Suprapubic skin (tissue), 4 donors: ENCODE measurements at regions not wholly inside any gene's neighbourhood (a gene's known extent, or its start where the extent isn't known, plus 50 kb on each side); places are given as distances from the start of the nearest gene placed in this dataset.

ENCODE experiments used
- DNase-seq, 2 donors: peaks; one replicate each; pipeline ENCODE4 v3.0.0-alpha.2; 2019; ENCODE audit warnings: low spot score in 2 of 2
- H3K27ac ChIP-seq: fragments of 200-600 bp; sonication (generic); one replicate; pipeline ENCODE4 v1.5.1; 2019
- H3K27me3 ChIP-seq: fragments of 200-600 bp; sonication (generic); one replicate; pipeline ENCODE4 v1.5.1; 2019
- H3K36me3 ChIP-seq: fragments of 200-600 bp; sonication (generic); one replicate; pipeline ENCODE4 v1.5.1; 2019
- H3K4me1 ChIP-seq: fragments of 200-600 bp; sonication (generic); one replicate; pipeline ENCODE4 v1.5.1; 2019
- H3K4me3 ChIP-seq: fragments of 200-600 bp; sonication (generic); one replicate; pipeline ENCODE4 v1.5.1; 2019; ENCODE audit warnings: mild to moderate bottlenecking
- H3K9me3 ChIP-seq: fragments of 200-600 bp; sonication (generic); one replicate; pipeline ENCODE4 v1.5.1; 2019
- CTCF ChIP-seq, 2 donors: fragments of 200-600 bp in 1 of 2; fragments of 450-650 bp in 1 of 2; sonication (generic) in 1 of 2; IDR thresholded peaks; one replicate each; pipeline ENCODE4 v1.5.1; 2016 to 2019; ENCODE audit warnings: antibody characterized with exemption in 2 of 2, mild to moderate bottlenecking in 1 of 2, moderate library complexity in 1 of 2
- EP300 ChIP-seq: sonication (generic); formaldehyde crosslinking; IDR thresholded peaks from one replicate; pipeline ENCODE4 v1.6.1; 2017; ENCODE audit warnings: antibody characterized with exemption
- POLR2A ChIP-seq, 2 donors: fragments of 450-650 bp; IDR thresholded peaks; one replicate each; pipeline ENCODE4 v1.6.1; 2017; ENCODE audit warnings: antibody characterized with exemption in 2 of 2, mild to moderate bottlenecking in 2 of 2, moderate library complexity in 2 of 2
- POLR2AphosphoS5 ChIP-seq, 3 donors: sonication (generic); formaldehyde crosslinking; IDR thresholded peaks; one replicate each; pipeline ENCODE4 v1.6.1; 2017; ENCODE audit warnings: antibody characterized with exemption in 3 of 3
- WGBS: methylation state at CpG from one replicate; pipeline ENCODE4 v1.1.5; 2018; 5-methylcytosine and 5-hydroxymethylcytosine counted together

- H3K36me3 ChIP-seq, result no peaks in the 10 kb centered on the region
- no peaks in the 10 kb centered on the region for H3K9me3 ChIP-seq
- no peak overlapping the region for H3K27ac ChIP-seq
- WGBS, result 54% methylated on average over 2 of the region's 2 CpGs
- DNase-seq, result no peak
- TF ChIP-seq POLR2A (IDR thresholded peaks at IDR 0.05), result no peak
- no peak for TF ChIP-seq EP300
- TF ChIP-seq POLR2AphosphoS5 (IDR thresholded peaks at IDR 0.05), result no peak
- TF ChIP-seq CTCF (IDR thresholded peaks at IDR 0.05), result no peak
- no peak overlapping the region for H3K4me3 ChIP-seq
- H3K4me1 ChIP-seq, result no peaks in the 10 kb centered on the region
- no peaks in the 10 kb centered on the region for H3K27me3 ChIP-seq
These were observed 183.2 kb upstream of the MYLIP start for GRCh38 chr6:15945593-15946159.

GRCh38 chr6:15943423-15943822 lies 185.5 kb upstream of the MYLIP start:
- H3K27me3 ChIP-seq, result no peaks in the 10 kb centered on the region
- no peak for DNase-seq
- TF ChIP-seq CTCF (IDR thresholded peaks at IDR 0.05) (no peak), EP300 (no peak), POLR2A (IDR thresholded peaks at IDR 0.05) (no peak), POLR2AphosphoS5 (IDR thresholded peaks at IDR 0.05) (no peak)
- no peaks in the 10 kb centered on the region for H3K9me3 ChIP-seq
- H3K27ac ChIP-seq, result no peak overlapping the region
- no peaks in the 10 kb centered on the region for H3K4me1 ChIP-seq
- no peak overlapping the region for H3K4me3 ChIP-seq
- H3K36me3 ChIP-seq, result no peaks in the 10 kb centered on the region
- 70% methylated on average over 3 of the region's 4 CpGs for WGBS

- H3K4me1 ChIP-seq, result no peaks in the 10 kb centered on the region
- H3K36me3 ChIP-seq, result no peaks in the 10 kb centered on the region
- no peak overlapping the region for H3K27ac ChIP-seq
- TF ChIP-seq CTCF (IDR thresholded peaks at IDR 0.05), result no peak
- TF ChIP-seq EP300, result no peak
- TF ChIP-seq POLR2AphosphoS5 (IDR thresholded peaks at IDR 0.05), result no peak
- no peak for TF ChIP-seq POLR2A (IDR thresholded peaks at IDR 0.05)
- 96% methylated on average over 2 of the region's 2 CpGs for WGBS
- peaks cover 4% of the 10 kb centered on the region for H3K9me3 ChIP-seq
- no peak overlapping the region for H3K4me3 ChIP-seq
- H3K27me3 ChIP-seq, result no peaks in the 10 kb centered on the region
- no peak for DNase-seq
These were observed 187.7 kb upstream of the MYLIP start for GRCh38 chr6:15941168-15941567.

- Histone ChIP-seq H3K27ac (no peak overlapping the region), H3K4me3 (no peak overlapping the region), H3K36me3 (no peaks in the 10 kb centered on the region), H3K4me1 (no peaks in the 10 kb centered on the region), H3K9me3 (peaks cover 4% of the 10 kb centered on the region), H3K27me3 (no peaks in the 10 kb centered on the region)
- no peak for DNase-seq
- TF ChIP-seq EP300 (no peak), POLR2A (IDR thresholded peaks at IDR 0.05) (no peak), CTCF (IDR thresholded peaks at IDR 0.05) (no peak), POLR2AphosphoS5 (IDR thresholded peaks at IDR 0.05) (no peak)
- 86% methylated on average over 3 of the region's 3 CpGs for WGBS
These were observed 190.8 kb upstream of the MYLIP start for GRCh38 chr6:15938107-15938506.

GRCh38 chr6:15937602-15938001 lies 191.3 kb upstream of the MYLIP start:
- no peak overlapping the region for H3K4me3 ChIP-seq
- no peak for DNase-seq
- H3K27ac ChIP-seq, result no peak overlapping the region
- no peaks in the 10 kb centered on the region for H3K4me1 ChIP-seq
- TF ChIP-seq EP300, result no peak
- H3K27me3 ChIP-seq, result no peaks in the 10 kb centered on the region
- 98% methylated on average over 3 of the region's 3 CpGs for WGBS
- H3K36me3 ChIP-seq, result no peaks in the 10 kb centered on the region
- H3K9me3 ChIP-seq, result peaks cover 4% of the 10 kb centered on the region

GRCh38 chr6:15936503-15936902 lies 192.4 kb upstream of the MYLIP start:
- peaks cover 4% of the 10 kb centered on the region for H3K9me3 ChIP-seq
- DNase-seq, result no peak
- 71% methylated on average over 1 of the region's 1 CpG for WGBS
- H3K27ac ChIP-seq, result no peak overlapping the region
- no peaks in the 10 kb centered on the region for H3K27me3 ChIP-seq
- no peak for TF ChIP-seq POLR2AphosphoS5 (IDR thresholded peaks at IDR 0.05)
- no peak for TF ChIP-seq EP300
- no peak for TF ChIP-seq POLR2A (IDR thresholded peaks at IDR 0.05)
- TF ChIP-seq CTCF (IDR thresholded peaks at IDR 0.05), result no peak
- no peaks in the 10 kb centered on the region for H3K36me3 ChIP-seq
- no peak overlapping the region for H3K4me3 ChIP-seq
- no peaks in the 10 kb centered on the region for H3K4me1 ChIP-seq
